CD4-positive, alpha-beta T cell treated with Interleukin-4 for 4 hours (primary cell): ENCODE measurements at regions not wholly inside any gene's neighbourhood (a gene's known extent, or its start where the extent isn't known, plus 50 kb on each side); places are given as distances from the start of the nearest gene placed in this dataset.

Experiments
- DNase-seq: peaks from one replicate; pipeline ENCODE4 v3.0.0-alpha.2; 2020

GRCh38 chr11:70733327-70734325 is 335.3 kb downstream of the CTTN start:
- DNase-seq = no peak

- no peak for DNase-seq
Measured at GRCh38 chr11:70734379-70734778, 336.1 kb downstream of the CTTN start.

DNA sequence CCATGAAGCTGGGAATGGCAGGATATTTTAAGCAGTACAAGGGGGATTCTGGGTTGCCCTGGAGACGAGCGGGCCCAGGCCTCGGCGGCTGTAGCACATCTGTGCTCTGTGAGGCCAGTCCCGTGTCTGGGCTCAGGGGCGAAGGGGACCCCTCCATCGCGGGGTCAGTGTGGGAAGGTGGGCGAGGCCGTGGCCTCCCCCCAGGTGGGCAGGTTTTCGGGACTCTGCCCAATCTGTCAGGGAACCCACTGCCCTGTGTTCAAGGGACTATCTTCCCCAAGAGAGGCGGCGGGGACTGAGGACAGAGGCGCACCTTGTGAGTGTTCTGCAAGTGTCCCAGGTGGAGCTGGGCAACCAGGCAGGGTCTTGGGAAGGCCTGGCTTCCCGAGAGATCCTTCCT is 336.6 kb downstream of the CTTN start:
- no peak for DNase-seq

GRCh38 chr11:70735976-70736375 is 337.6 kb downstream of the CTTN start:
- DNase-seq = no peak

DNA sequence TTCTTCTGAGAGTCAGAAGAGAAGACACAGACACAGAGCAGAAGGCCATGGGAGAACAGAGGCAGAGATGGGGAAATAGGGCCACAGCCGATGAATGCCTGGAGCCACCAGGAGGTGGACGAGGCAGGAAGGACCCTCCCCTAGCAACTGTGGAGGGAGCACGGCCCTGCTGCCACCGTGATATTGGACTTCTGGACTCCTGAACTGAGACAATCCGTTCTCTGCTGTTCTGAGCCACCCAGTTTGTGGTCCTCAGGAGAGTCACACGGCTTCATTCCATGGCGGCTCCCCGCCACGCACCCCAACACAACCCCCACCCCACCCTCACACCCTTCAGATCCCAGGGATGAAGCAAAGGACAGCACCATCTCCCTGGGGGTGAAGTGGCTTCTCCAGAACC is 338.1 kb downstream of the CTTN start:
- no peak for DNase-seq

DNA sequence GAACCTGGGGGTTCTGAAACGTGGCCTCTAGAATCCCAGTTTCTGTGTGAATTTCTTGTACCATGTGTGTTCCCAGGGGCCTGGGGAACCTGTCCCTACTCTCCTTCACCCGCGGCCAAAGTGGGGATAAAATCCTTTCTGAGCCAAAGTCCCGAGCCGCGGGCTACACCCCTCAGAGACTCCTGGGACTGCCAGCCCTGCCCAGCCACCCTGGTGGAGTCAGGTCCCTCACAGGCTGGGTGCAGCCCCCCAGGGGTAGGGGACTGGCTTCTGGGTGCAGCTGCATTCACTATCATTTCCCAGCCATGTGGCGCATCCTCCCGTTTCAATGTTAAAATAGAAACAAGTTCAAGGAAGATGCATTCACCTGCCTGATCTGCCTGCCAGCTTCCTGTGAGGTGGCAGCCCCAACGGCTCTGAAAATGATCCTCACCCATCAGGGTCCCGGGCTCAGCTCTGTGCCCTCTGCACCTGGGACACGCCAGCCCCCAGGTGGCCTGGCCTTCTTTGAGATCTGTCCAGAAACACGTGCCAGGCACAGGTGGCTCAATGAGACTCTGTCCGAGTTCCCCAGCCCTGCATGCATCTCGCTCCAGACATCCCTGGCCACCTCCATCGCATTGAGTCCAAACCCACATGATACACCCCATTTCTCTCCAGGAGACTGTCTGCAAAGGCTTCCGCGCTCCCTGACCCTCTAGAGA is 338.8 kb downstream of the CTTN start:
- DNase-seq = no peak

- DNase-seq = no peak
Measured at GRCh38 chr11:70737816-70738630, 339.7 kb downstream of the CTTN start.

- DNase-seq = no peak
Measured at GRCh38 chr11:70738661-70739060, 340.3 kb downstream of the CTTN start.

DNA sequence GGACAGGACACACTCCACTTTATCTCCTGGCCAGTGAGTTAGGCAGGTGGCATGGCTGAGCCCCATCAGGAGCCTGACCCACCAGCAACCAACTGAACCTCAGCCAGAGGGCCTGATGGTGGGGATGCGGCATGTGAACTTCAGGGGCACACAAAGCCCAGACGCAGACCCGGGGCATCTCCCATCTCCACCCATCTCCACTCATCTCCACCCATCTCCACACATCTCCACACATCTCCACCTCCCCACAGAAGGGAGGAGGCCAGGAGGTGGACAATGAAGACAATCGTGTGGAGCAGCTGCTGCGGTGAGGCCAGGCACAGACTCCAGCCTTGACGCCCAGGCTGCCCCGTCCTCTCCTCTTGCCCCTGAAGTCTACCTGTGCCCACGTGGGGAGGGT is 340.8 kb downstream of the CTTN start:
- DNase-seq = no peak

- no peak for DNase-seq
Measured at GRCh38 chr11:70739811-70740487, 341.6 kb downstream of the CTTN start.

- no peak for DNase-seq
Measured at GRCh38 chr11:70740488-70740851, 342.1 kb downstream of the CTTN start.

- no peak for DNase-seq
Measured at GRCh38 chr11:70741085-70741484, 342.8 kb downstream of the CTTN start.

DNA sequence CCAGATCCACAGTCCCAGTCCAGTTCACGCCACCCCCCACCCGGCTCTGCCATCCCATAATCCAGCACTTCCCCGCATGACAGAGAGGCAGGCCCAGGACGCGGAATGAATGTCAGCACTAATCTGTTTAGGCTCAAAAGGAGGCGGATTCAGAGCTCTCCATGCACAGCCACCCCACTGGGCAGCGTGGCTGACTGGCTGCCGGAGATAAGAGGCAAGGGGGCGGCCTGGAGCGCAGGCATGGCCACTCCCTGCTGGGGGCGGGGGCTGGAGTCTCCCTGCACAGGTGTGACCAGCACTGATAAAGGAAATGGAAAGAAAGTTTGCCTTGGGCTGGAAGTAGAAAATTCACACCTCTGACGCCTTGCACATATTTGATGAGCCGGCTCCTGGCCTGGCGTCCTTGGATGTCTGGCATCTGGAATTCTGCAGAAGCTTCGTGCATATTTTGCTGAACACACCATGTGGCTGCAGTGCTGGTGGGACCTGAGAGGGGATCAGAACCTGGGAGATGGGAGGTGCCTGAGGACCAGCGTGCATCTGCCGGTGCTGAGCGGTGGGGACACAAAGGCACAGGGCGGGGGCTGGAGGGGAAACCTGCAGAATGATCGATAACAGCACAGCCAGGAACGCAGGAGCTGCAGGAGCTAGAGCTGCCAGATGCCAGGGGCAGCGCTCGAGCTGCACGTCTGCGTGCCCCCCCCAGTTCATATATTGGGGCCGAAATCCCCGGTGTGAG is 344.4 kb downstream of the CTTN start:
- DNase-seq = no peak

- DNase-seq = no peak
Measured at GRCh38 chr11:70743329-70743728, 345.0 kb downstream of the CTTN start.

DNA sequence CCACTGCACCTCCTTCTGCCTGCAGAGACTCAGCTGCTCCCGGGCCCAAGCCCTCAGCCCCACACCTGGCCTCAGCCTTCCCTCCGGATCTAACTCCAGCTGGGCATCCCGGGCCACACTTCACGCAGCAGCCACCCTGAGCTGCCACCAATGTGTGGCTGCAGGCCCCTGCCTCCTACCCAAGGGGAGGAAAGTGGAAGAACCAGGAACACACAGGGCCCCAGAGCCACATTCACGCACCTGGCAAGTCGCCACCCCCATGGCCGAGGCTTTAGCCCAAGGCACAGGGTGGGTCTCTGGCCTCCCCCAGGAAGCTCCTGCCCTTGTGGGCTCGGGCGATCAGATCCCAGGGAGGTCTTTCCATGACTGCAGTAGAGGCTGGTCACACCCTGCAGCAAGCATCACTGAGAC is 345.6 kb downstream of the CTTN start:
- DNase-seq = no peak

- no peak for DNase-seq
Measured at GRCh38 chr11:70744396-70745185, 346.3 kb downstream of the CTTN start.

DNA sequence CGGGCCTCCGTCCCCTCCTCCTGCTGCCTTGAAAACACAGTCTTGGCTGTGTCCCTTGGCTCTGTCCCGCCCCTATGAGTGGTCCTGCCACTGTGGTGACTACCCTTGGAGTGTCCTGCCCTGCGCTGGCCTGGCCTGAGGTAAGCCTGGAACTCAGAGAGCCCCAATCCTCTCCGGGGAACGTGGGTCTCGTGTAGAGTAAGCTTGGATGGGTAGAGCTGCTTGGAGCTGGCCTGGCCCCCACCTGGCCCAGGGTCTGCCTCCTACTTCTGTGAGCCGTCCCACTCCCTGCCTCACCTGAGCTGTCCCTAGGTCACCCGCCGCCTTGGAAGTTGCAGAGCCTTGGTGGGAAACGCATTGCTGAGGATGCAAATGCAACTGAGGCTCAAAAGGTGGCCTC is 347.1 kb downstream of the CTTN start:
- no peak for DNase-seq

GRCh38 chr11:70745941-70746340 is 347.6 kb downstream of the CTTN start:
- DNase-seq = no peak

GRCh38 chr11:70746351-70746750 is 348.0 kb downstream of the CTTN start:
- no peak for DNase-seq

DNA sequence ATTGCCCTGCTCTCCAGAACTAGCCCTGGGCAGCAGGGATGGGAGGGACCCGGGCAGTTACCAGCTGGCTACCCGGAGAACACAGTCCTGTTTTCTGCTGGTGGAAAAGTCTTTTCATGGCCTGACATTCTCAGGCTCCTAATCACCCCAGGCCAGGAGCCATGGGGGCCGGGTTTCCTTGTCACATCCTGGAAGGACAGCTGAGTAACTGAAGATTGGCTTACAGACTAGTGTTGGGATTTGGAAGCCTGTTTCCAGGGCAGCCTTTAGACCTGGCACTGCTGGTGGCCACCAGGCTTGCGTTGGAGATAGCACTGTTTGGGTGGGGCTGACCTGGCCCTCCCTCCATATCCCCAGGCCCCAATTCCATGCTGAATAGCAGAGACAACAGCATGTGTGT is 349.0 kb downstream of the CTTN start:
- DNase-seq = no peak

DNA sequence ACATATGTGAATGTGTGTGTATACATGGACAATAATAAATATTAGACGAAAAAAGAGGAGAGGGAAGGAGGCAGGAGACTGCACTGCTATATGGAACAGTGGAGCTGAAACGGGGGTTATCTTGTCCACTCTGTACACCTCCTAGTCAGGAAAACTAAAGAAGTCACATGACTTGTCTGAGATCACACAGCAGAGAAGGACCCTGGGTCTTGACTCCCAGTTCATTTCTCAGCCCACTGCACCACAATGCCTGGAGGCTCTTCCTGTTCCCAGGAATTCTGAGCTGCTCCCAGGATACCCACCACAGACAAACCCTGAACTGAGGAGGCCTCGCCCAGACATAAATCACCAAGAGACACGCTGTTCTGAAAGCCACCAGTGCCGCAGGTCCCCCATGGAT is 349.6 kb downstream of the CTTN start:
- DNase-seq = no peak
